ENCODE measurements at regions not wholly inside any gene's neighbourhood (a gene's known extent, or its start where the extent isn't known, plus 50 kb on each side); places are given as distances from the start of the nearest gene placed in this dataset.

GRCh38 chr16:79777679-79778078 lies 177.1 kb upstream of the MAF start:
- TF ChIP-seq MAX (IDR thresholded peaks at IDR 0.05; ENCODE audit: insufficient read depth, insufficient read length) (no peak), CTCF (IDR thresholded peaks at IDR 0.05; ENCODE audit: extremely low read depth in 1 of 2, insufficient read depth in 1 of 2, low read depth in 1 of 2, low read length in 2 of 2) (no peak), FOS (IDR thresholded peaks at IDR 0.05; ENCODE audit: borderline replicate concordance, insufficient read depth, low read length) (no peak), EZH2 (IDR thresholded peaks at IDR 0.05; ENCODE audit: borderline replicate concordance, low read depth, low read length, severe bottlenecking) (no peak), POLR2A (IDR thresholded peaks at IDR 0.05; ENCODE audit: low read depth, low read length) (no peak), MYC (IDR thresholded peaks at IDR 0.05; ENCODE audit: low read depth, low read length) (no peak)

Measured in endothelial cell of umbilical vein (primary cell).